ENCODE measurements at regions not wholly inside any gene's neighbourhood (a gene's known extent, or its start where the extent isn't known, plus 50 kb on each side); places are given as distances from the start of the nearest gene placed in this dataset.

DNA sequence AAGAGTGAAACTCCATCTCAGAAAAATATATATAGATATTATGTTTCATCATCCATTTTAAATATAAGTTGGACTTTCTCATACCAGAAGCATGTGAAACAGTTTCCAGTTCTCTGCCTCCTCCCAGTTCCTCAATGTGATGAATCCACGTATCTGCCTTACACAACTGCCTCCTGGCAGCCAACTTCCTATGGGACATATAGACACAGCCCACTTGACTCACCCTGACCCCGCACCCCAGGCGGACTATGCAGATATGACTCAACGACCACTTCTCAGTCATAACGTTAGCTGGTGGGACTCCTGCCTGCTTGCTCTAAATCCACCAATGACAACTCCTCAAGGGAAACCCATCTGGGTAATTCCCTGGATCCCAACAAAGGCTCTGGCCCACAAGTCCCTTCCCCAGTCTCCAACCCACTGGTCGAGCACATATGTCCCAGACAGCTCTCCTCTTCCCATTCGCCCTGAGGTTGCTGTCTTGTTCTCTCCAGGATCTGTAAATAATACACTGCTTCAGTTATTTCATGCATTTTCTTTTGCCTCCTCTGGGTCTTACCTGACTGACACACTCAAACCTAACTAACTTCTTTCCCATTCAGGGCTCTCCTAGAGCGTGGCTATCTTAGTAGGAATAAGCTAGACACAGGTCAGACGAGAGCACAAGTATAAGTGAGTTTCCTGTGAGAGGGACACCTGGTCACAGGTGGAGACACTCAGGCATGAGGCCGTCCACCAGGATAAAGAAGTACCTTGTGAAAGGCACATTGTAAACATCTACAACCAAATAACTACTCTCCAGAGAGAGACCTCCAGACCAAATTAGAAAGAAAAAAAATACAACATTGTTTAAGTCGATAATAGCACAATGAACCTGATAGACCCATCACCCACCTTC lies 548.5 kb downstream of the CD83 start (continued):
- TF ChIP-seq, protein P1, sequence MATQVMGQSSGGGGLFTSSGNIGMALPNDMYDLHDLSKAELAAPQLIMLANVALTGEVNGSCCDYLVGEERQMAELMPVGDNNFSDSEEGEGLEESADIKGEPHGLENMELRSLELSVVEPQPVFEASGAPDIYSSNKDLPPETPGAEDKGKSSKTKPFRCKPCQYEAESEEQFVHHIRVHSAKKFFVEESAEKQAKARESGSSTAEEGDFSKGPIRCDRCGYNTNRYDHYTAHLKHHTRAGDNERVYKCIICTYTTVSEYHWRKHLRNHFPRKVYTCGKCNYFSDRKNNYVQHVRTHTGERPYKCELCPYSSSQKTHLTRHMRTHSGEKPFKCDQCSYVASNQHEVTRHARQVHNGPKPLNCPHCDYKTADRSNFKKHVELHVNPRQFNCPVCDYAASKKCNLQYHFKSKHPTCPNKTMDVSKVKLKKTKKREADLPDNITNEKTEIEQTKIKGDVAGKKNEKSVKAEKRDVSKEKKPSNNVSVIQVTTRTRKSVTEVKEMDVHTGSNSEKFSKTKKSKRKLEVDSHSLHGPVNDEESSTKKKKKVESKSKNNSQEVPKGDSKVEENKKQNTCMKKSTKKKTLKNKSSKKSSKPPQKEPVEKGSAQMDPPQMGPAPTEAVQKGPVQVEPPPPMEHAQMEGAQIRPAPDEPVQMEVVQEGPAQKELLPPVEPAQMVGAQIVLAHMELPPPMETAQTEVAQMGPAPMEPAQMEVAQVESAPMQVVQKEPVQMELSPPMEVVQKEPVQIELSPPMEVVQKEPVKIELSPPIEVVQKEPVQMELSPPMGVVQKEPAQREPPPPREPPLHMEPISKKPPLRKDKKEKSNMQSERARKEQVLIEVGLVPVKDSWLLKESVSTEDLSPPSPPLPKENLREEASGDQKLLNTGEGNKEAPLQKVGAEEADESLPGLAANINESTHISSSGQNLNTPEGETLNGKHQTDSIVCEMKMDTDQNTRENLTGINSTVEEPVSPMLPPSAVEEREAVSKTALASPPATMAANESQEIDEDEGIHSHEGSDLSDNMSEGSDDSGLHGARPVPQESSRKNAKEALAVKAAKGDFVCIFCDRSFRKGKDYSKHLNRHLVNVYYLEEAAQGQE (IDR thresholded peaks at IDR 0.05; ENCODE audit: unreplicated experiment): no peak
- no peak for TF ChIP-seq NANOG (IDR thresholded peaks at IDR 0.05; ENCODE audit: borderline replicate concordance)

DNA sequence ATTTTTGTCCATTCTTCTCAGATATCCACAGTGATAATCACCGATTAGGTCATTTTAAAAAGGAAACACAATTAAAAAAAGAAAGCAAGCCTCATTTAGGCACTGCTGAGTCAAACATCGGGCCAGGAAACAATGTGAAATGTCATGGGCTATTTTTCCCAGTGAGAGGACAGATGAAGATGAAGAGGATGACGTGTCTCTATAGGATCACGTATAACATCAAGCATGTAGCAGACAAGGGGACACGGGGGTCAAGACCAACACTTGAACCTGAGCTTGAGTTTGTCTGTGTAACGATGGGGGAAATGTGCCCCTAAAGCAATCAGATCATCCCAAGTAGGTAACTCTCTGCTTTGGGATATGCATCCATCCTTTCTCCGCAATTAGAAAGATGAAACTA lies 553.2 kb downstream of the CD83 start:
- H3K9me3 Mint-ChIP-seq: no peaks in the 10 kb centered on the region; the same call in 2 of the 3 replicates
- DNase-seq (ENCODE audit: low spot score) (no peak), ATAC-seq (no peak)
- H3K4me3 ChIP-seq: no peak overlapping the region
- H3K4me1 Mint-ChIP-seq: peaks cover 5% of the 10 kb centered on the region
- no peaks in the 10 kb centered on the region for H3K79me2 ChIP-seq (replicated peaks; ENCODE audit: insufficient read depth)
- no peak for TF ChIP-seq ZNF114 (CRISPR knock-in tag; IDR thresholded peaks at IDR 0.05)
- no peak for TF ChIP-seq STAT1 (IDR thresholded peaks at IDR 0.05; ENCODE audit: unreplicated experiment)
- TF ChIP-seq, protein P2, sequence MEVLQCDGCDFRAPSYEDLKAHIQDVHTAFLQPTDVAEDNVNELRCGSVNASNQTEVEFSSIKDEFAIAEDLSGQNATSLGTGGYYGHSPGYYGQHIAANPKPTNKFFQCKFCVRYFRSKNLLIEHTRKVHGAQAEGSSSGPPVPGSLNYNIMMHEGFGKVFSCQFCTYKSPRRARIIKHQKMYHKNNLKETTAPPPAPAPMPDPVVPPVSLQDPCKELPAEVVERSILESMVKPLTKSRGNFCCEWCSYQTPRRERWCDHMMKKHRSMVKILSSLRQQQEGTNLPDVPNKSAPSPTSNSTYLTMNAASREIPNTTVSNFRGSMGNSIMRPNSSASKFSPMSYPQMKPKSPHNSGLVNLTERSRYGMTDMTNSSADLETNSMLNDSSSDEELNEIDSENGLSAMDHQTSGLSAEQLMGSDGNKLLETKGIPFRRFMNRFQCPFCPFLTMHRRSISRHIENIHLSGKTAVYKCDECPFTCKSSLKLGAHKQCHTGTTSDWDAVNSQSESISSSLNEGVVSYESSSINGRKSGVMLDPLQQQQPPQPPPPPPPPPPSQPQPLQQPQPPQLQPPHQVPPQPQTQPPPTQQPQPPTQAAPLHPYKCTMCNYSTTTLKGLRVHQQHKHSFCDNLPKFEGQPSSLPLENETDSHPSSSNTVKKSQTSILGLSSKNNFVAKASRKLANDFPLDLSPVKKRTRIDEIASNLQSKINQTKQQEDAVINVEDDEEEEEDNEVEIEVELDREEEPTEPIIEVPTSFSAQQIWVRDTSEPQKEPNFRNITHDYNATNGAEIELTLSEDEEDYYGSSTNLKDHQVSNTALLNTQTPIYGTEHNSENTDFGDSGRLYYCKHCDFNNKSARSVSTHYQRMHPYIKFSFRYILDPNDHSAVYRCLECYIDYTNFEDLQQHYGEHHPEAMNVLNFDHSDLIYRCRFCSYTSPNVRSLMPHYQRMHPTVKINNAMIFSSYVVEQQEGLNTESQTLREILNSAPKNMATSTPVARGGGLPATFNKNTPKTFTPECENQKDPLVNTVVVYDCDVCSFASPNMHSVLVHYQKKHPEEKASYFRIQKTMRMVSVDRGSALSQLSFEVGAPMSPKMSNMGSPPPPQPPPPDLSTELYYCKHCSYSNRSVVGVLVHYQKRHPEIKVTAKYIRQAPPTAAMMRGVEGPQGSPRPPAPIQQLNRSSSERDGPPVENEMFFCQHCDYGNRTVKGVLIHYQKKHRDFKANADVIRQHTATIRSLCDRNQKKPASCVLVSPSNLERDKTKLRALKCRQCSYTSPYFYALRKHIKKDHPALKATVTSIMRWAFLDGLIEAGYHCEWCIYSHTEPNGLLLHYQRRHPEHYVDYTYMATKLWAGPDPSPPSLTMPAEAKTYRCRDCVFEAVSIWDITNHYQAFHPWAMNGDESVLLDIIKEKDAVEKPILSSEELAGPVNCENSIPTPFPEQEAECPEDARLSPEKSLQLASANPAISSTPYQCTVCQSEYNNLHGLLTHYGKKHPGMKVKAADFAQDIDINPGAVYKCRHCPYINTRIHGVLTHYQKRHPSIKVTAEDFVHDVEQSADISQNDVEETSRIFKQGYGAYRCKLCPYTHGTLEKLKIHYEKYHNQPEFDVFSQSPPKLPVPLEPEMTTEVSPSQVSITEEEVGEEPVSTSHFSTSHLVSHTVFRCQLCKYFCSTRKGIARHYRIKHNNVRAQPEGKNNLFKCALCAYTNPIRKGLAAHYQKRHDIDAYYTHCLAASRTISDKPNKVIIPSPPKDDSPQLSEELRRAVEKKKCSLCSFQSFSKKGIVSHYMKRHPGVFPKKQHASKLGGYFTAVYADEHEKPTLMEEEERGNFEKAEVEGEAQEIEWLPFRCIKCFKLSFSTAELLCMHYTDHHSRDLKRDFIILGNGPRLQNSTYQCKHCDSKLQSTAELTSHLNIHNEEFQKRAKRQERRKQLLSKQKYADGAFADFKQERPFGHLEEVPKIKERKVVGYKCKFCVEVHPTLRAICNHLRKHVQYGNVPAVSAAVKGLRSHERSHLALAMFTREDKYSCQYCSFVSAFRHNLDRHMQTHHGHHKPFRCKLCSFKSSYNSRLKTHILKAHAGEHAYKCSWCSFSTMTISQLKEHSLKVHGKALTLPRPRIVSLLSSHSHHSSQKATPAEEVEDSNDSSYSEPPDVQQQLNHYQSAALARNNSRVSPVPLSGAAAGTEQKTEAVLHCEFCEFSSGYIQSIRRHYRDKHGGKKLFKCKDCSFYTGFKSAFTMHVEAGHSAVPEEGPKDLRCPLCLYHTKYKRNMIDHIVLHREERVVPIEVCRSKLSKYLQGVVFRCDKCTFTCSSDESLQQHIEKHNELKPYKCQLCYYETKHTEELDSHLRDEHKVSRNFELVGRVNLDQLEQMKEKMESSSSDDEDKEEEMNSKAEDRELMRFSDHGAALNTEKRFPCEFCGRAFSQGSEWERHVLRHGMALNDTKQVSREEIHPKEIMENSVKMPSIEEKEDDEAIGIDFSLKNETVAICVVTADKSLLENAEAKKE (CRISPR knock-in tag; IDR thresholded peaks at IDR 0.05): no peak
- TF ChIP-seq, protein P3, sequence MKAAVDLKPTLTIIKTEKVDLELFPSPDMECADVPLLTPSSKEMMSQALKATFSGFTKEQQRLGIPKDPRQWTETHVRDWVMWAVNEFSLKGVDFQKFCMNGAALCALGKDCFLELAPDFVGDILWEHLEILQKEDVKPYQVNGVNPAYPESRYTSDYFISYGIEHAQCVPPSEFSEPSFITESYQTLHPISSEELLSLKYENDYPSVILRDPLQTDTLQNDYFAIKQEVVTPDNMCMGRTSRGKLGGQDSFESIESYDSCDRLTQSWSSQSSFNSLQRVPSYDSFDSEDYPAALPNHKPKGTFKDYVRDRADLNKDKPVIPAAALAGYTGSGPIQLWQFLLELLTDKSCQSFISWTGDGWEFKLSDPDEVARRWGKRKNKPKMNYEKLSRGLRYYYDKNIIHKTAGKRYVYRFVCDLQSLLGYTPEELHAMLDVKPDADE (IDR thresholded peaks at IDR 0.05): no peak
- no peak for TF ChIP-seq NANOG (IDR thresholded peaks at IDR 0.05; ENCODE audit: borderline replicate concordance)
- no peak for TF ChIP-seq JUNB (IDR thresholded peaks at IDR 0.05; ENCODE audit: unreplicated experiment)
- H3K27me3 Mint-ChIP-seq (ENCODE audit: insufficient read depth, low read depth, poor library complexity): no peaks in the 10 kb centered on the region
- no peaks in the 10 kb centered on the region for H3K4me1 ChIP-seq (ENCODE audit: insufficient read depth)
- H3K27me3 ChIP-seq (ENCODE audit: insufficient read depth): no peaks in the 10 kb centered on the region
- H3K4me3 Mint-ChIP-seq: no peak overlapping the region
- H3F3A ChIP-seq (replicated peaks; ENCODE audit: low read depth): no peaks in the 10 kb centered on the region
- no peak overlapping the region for H3K27ac Mint-ChIP-seq
- H3K27ac ChIP-seq (ENCODE audit: low read depth): no peak overlapping the region
- H3K9me2 ChIP-seq (ENCODE audit: insufficient read depth): no peaks in the 10 kb centered on the region; the same call in 1 of the 2 replicates
- no peaks in the 10 kb centered on the region for H3K36me3 ChIP-seq (ENCODE audit: insufficient read depth)
- no peaks in the 10 kb centered on the region for H3K36me3 Mint-ChIP-seq (ENCODE audit: low read depth)
- no peaks in the 10 kb centered on the region for H4K20me1 ChIP-seq (replicated peaks; ENCODE audit: insufficient read depth)
- no peak overlapping the region for H3K4me2 ChIP-seq
- H2AFZ ChIP-seq: no peak overlapping the region
